ENCODE measurements at regions not wholly inside any gene's neighbourhood (a gene's known extent, or its start where the extent isn't known, plus 50 kb on each side); places are given as distances from the start of the nearest gene placed in this dataset.

GRCh38 chr10:60678978-60679377 is 99.3 kb upstream of the CDK1 start:
- TF ChIP-seq POLR2A (IDR thresholded peaks at IDR 0.05): no peak
- no peak for TF ChIP-seq CTCF (IDR thresholded peaks at IDR 0.05)

Measured in heart left ventricle (tissue), 13 donors.